MG63 (cell line): ENCODE measurements at regions not wholly inside any gene's neighbourhood (a gene's known extent, or its start where the extent isn't known, plus 50 kb on each side); places are given as distances from the start of the nearest gene placed in this dataset.

ENCODE experiments used
- DNase-seq: peaks from one replicate; pipeline ENCODE4 v3.0.0-alpha.2; 2020
- H3K27me3 ChIP-seq: fragments of 250-450 bp; sonication (Bioruptor Pico); 2 replicates; pipeline ENCODE4 v1.5.1; 2020; ENCODE audit warnings: mild to moderate bottlenecking, moderate library complexity
- H3K36me3 ChIP-seq: fragments of 250-450 bp; sonication (Bioruptor Pico); 2 replicates; pipeline ENCODE4 v1.5.1; 2020; ENCODE audit warnings: mild to moderate bottlenecking, moderate library complexity
- H3K4me3 ChIP-seq: fragments of 250-450 bp; sonication (Bioruptor Pico); 2 replicates; pipeline ENCODE4 v1.5.1; 2020; ENCODE audit warnings: mild to moderate bottlenecking, moderate library complexity
- H3K9me3 ChIP-seq: fragments of 250-450 bp; sonication (Bioruptor Pico); 2 replicates; pipeline ENCODE4 v1.5.1; 2020; ENCODE audit warnings: mild to moderate bottlenecking, moderate library complexity

- DNase-seq, result no peak
- H3K9me3 ChIP-seq, result peaks cover 9% of the 10 kb centered on the region; the same call in 1 of the 2 replicates
- H3K4me3 ChIP-seq, result no peak overlapping the region
- H3K27me3 ChIP-seq, result no peaks in the 10 kb centered on the region
- no peaks in the 10 kb centered on the region for H3K36me3 ChIP-seq
Observed at GRCh38 chr13:88329066-88329465, 657.9 kb downstream of the SLITRK5 start.

DNA sequence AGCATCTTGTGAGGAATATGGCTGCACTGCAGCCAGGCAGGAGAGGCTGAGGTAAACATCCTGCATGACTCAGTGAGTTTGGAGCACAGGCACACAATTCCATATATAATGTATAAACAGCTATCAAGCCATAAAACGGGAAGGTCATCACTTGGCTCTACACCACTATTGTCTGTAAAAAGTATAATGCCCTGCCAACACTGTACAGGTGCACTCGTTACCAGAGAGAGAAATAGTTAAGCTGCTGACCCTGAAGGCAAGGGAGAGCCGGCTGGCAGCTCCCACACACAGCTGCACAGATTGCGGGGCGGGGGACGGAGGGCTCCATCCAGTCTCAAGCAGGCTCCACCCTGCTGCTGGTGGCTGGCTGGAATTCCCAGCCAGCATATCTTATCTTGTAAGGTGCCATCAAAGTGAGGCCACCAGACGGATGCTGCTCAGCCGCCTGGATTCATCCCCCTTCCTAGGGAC is 668.1 kb downstream of the SLITRK5 start:
- H3K27me3 ChIP-seq, result no peaks in the 10 kb centered on the region
- no peak overlapping the region for H3K4me3 ChIP-seq
- H3K9me3 ChIP-seq, result no peaks in the 10 kb centered on the region
- peak; percentile 32 for DNase-seq
- H3K36me3 ChIP-seq, result no peaks in the 10 kb centered on the region

GRCh38 chr13:88345171-88345847 is 674.1 kb downstream of the SLITRK5 start:
- no peaks in the 10 kb centered on the region for H3K36me3 ChIP-seq
- H3K9me3 ChIP-seq, result no peaks in the 10 kb centered on the region
- H3K27me3 ChIP-seq, result no peaks in the 10 kb centered on the region
- no peak for DNase-seq
- no peak overlapping the region for H3K4me3 ChIP-seq

GRCh38 chr13:88360761-88361160 is 689.6 kb downstream of the SLITRK5 start:
- no peak for DNase-seq
- no peaks in the 10 kb centered on the region for H3K9me3 ChIP-seq
- H3K36me3 ChIP-seq, result no peaks in the 10 kb centered on the region
- no peak overlapping the region for H3K4me3 ChIP-seq
- H3K27me3 ChIP-seq, result no peaks in the 10 kb centered on the region

DNA sequence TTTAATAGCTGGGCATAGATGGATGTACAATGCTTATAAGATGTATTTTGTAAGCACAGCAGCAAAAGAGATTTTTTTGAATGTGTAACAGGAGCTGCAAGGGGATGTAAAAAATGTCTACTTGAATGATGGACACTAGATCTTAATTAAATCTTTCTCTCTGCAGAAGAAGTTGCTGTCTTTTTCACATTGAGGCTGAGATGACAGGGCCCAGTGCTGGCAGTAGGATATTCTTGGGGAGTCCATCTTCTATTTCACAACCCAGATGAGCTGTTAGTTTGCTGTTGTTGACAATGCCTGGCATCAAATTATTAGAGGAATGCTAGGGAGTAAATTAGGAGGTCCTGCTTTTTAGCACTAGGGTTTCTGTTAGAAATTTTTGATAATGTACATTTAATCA is 698.7 kb downstream of the SLITRK5 start:
- no peak overlapping the region for H3K4me3 ChIP-seq
- H3K36me3 ChIP-seq, result no peaks in the 10 kb centered on the region
- DNase-seq, result no peak
- no peaks in the 10 kb centered on the region for H3K27me3 ChIP-seq
- 0 out of 2 replicates have a peak, but pooled peaks cover 2% of the 10 kb centered on the region for H3K9me3 ChIP-seq

DNA sequence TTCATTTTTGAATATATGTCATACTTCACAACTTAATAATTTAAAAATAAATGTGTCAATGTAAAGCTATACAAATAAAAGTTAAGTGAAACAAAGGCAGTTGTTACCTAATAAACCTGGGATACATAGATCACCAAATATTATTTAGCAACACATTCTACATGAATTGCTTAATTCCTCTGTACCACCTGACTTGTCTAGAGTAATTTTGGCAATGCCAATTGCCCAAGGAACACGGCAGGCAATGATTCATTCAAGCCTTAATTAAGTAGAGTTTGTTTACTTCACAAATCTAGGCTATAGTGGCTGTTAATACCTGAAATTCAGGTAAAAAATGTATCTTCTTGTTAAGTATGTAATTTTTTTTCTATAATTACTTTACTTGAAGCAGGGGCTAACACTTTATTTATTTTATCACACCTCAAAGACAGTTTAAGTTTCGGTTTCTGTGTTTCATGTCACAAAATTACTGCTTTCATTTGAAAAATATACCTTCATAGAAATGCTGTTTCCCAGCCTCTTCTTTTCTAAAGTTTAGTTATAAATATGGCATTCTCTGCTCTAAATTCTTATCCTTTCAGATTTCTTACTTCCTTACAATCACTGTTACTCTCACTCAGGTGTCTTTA is 705.7 kb downstream of the SLITRK5 start:
- Histone ChIP-seq H3K27me3 (no peaks in the 10 kb centered on the region), H3K9me3 (0 out of 2 replicates have a peak, but pooled peaks cover 2% of the 10 kb centered on the region), H3K36me3 (no peaks in the 10 kb centered on the region), H3K4me3 (peak overlapping the region; percentile 8; the same call in 1 of the 2 replicates)
- DNase-seq, result no peak

- Histone ChIP-seq H3K27me3 (no peaks in the 10 kb centered on the region), H3K9me3 (0 out of 2 replicates have a peak, but pooled peaks cover 2% of the 10 kb centered on the region), H3K4me3 (no peak overlapping the region), H3K36me3 (no peaks in the 10 kb centered on the region)
- DNase-seq, result no peak
Observed at GRCh38 chr13:88377852-88378251, 706.7 kb downstream of the SLITRK5 start.

- H3K36me3 ChIP-seq, result no peaks in the 10 kb centered on the region
- no peak for DNase-seq
- H3K4me3 ChIP-seq, result no peak overlapping the region
- no peaks in the 10 kb centered on the region for H3K27me3 ChIP-seq
- H3K9me3 ChIP-seq, result no peaks in the 10 kb centered on the region
Observed at GRCh38 chr13:88384542-88384941, 713.4 kb downstream of the SLITRK5 start.

DNA sequence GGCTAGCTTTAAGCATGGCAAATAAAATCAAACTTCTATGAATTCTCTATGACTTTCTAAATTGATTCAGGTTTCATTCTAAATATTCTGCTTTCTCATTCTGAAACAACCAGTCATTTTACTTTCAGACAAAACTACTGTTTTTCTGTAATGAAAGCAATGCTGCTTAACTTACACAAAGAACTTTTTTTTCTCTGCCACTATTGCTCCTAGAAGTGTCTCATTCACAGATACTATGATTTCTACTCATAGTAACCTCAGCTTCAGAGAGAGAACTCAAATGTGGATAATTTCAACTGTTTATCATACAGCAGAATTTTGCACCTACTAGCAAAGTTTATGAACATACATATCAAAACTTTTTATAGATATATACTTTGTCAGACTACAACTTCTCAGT is 724.6 kb downstream of the SLITRK5 start:
- H3K36me3 ChIP-seq, result no peaks in the 10 kb centered on the region
- DNase-seq, result no peak
- no peak overlapping the region for H3K4me3 ChIP-seq
- no peaks in the 10 kb centered on the region for H3K9me3 ChIP-seq
- H3K27me3 ChIP-seq, result no peaks in the 10 kb centered on the region

DNA sequence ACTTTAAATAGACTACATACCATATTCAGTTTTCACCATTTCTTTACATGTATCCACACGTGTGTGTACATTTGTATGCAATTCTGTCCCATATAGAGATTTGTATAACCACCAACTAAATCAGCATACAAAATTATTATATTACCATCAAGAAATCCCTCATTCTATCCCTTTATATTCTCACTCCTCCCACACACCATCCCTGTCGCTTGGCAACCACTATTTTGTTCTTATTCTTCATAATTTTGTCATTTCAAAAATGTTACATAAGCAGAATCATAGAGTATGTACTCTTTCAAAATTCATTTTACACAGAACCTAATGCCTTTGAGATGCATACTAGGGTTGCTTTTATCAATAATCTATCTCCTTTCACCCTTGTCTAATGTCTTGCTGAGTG is 740.5 kb downstream of the SLITRK5 start:
- DNase-seq, result no peak
- Histone ChIP-seq H3K27me3 (no peaks in the 10 kb centered on the region), H3K9me3 (no peaks in the 10 kb centered on the region), H3K36me3 (no peaks in the 10 kb centered on the region), H3K4me3 (no peak overlapping the region)

- Histone ChIP-seq H3K27me3 (no peaks in the 10 kb centered on the region), H3K36me3 (no peaks in the 10 kb centered on the region)
- no peak for DNase-seq
Observed at GRCh38 chr13:88417801-88418200, 746.6 kb downstream of the SLITRK5 start.

DNA sequence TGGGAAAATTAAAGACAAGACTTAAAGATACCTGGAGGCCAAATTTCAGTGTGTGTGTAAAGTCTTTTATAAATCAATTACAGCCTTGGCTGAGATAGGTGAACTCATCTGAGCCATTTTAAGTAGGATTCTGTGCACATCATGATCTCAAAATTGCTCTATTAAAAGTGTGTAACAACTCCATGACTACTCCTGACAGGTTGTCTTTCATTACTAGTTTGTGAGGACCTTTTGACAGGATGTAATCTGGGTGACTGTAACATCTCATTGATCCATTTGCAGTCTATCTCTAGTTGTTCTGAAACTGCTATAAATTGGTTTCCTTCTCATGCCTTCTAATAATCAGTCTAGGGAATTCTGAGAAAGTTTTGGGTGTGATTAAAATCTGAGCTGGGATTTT is 753.3 kb downstream of the SLITRK5 start:
- Histone ChIP-seq H3K9me3 (no peaks in the 10 kb centered on the region), H3K4me3 (no peak overlapping the region), H3K27me3 (no peaks in the 10 kb centered on the region), H3K36me3 (no peaks in the 10 kb centered on the region)
- no peak for DNase-seq

More at GRCh38 chr13:88417801-88418200, 746.6 kb downstream of the SLITRK5 start:
- H3K4me3 ChIP-seq, result no peak overlapping the region
- H3K9me3 ChIP-seq, result no peaks in the 10 kb centered on the region

DNA sequence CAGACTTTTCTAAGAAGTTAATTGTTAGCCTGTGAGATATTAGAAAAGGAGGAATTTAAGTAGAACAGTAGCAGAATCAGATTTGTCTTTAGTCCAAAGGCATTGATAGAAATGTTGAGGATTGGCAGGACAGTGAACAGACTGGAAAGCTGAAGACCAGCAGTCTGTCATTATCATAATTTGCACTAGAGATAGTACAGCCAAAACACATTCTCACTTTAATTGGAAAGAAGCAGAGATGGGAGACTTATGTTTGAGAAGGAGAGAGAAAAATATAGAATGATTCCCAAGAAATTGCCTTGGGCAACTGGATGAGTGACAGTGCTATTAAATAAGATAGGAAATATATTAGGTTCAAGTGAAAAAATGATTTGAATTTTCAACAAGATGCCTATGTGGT is 755.5 kb downstream of the SLITRK5 start:
- no peak overlapping the region for H3K4me3 ChIP-seq
- H3K36me3 ChIP-seq, result no peaks in the 10 kb centered on the region
- no peak for DNase-seq
- H3K9me3 ChIP-seq, result no peaks in the 10 kb centered on the region
- H3K27me3 ChIP-seq, result no peaks in the 10 kb centered on the region

- no peak overlapping the region for H3K4me3 ChIP-seq
- no peaks in the 10 kb centered on the region for H3K27me3 ChIP-seq
Observed at GRCh38 chr13:88429862-88430261, 758.7 kb downstream of the SLITRK5 start.

GRCh38 chr13:88434953-88435352 is 763.8 kb downstream of the SLITRK5 start:
- Histone ChIP-seq H3K27me3 (no peaks in the 10 kb centered on the region), H3K9me3 (no peaks in the 10 kb centered on the region; the same call in 1 of the 2 replicates), H3K4me3 (no peak overlapping the region), H3K36me3 (no peaks in the 10 kb centered on the region)
- DNase-seq, result no peak

More at GRCh38 chr13:88429862-88430261, 758.7 kb downstream of the SLITRK5 start:
- DNase-seq, result no peak
- no peaks in the 10 kb centered on the region for H3K9me3 ChIP-seq
- no peaks in the 10 kb centered on the region for H3K36me3 ChIP-seq

DNA sequence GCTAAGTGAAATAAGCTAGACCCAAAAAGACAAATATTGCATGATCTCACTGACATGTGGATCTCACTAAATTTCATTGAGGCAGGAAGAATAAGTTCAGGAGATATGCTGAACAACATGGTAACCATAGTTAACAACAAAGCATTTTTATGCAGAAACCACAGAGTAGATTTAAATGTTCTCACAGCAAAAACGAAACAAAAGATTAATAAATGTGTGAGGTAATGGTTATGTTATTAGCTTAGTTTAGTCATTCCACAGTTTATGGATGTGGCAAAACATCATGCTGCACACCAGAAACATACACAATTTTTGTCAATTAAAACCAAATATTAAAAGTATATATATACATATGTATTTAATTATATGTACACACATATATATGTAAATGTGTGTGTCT is 765.8 kb downstream of the SLITRK5 start:
- no peaks in the 10 kb centered on the region; the same call in 1 of the 2 replicates for H3K9me3 ChIP-seq

DNA sequence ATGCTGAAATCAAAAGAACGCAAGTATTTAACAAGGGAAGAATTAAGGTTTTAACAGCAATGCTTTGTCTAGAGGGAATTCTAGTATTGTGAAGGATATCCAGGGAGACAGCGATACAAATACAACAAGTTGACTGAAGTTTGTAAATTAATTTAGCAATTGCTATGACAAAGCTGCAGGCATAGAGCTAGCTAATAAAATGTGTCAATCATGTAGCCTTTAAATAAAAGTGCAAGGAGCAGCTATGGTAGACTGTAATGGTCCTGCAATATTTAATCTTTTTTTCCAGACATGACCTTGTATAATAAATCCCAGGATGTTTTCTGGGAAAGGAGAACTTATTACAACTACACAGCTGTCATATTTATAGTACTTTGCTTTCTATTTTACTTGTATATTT is 779.3 kb downstream of the SLITRK5 start:
- Histone ChIP-seq H3K4me3 (no peak overlapping the region), H3K36me3 (no peaks in the 10 kb centered on the region), H3K27me3 (no peaks in the 10 kb centered on the region), H3K9me3 (no peaks in the 10 kb centered on the region)
- no peak for DNase-seq

More for the DNA sequence above, 765.8 kb downstream of the SLITRK5 start:
- Histone ChIP-seq H3K27me3 (no peaks in the 10 kb centered on the region), H3K36me3 (no peaks in the 10 kb centered on the region), H3K4me3 (no peak overlapping the region)
- no peak for DNase-seq

DNA sequence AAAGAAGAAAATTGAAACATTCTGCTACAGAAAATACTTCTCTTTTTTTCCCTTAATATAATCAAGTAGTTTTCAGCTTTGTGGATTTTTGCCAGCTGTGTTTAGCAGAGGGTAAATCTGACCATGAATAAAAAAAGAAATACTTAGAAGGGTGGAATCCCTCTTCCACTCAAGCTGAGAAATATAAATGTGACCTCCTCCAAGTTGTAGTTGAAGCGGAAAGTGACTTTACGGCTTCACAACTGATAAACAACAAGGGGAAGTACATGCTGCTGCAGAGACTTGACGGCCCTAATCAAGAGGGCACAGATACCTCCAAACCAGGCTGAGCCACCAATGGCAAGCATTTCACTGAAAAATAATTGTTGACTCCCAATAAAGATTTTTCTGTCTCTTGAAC is 785.0 kb downstream of the SLITRK5 start:
- DNase-seq, result no peak
- H3K27me3 ChIP-seq, result no peaks in the 10 kb centered on the region
- H3K36me3 ChIP-seq, result no peaks in the 10 kb centered on the region
- H3K9me3 ChIP-seq, result no peaks in the 10 kb centered on the region
- no peak overlapping the region for H3K4me3 ChIP-seq
